GM23338 (cell line): ENCODE measurements at regions not wholly inside any gene's neighbourhood (a gene's known extent, or its start where the extent isn't known, plus 50 kb on each side); places are given as distances from the start of the nearest gene placed in this dataset.
A peak's percentile ranks its signal among the peaks of the same experiment; 100 is the strongest.

Source experiments
- ATAC-seq: fragments of 200-7000 bp; cut with Tn5 transposase; 3 replicates; pipeline ENCODE4 v1.9.1; 2020
- DNase-seq: peaks from one replicate; pipeline ENCODE4 v3.0.0-alpha.2; 2015; ENCODE audit warnings: low spot score
- H2AFZ ChIP-seq: fragments of 200-600 bp; sonication (generic); 2 replicates; pipeline ENCODE4 v1.8.0; 2016; ENCODE audit warnings: antibody characterized with exemption, mild to moderate bottlenecking, moderate library complexity
- H3F3A ChIP-seq: fragments of 200-600 bp; sonication (generic); replicated peaks from 2 replicates; pipeline ENCODE4 v1.8.0; 2017; ENCODE audit warnings: antibody characterized with exemption, mixed run types, low read depth
- H3K27ac ChIP-seq: fragments of 200-600 bp; sonication (generic); 2 replicates; pipeline ENCODE4 v1.6.1; 2016; ENCODE audit warnings: low read depth
- H3K27me3 ChIP-seq: fragments of 200-600 bp; sonication (generic); 2 replicates; pipeline ENCODE4 v1.8.0; 2016; ENCODE audit warnings: mild to moderate bottlenecking, mixed run types, moderate library complexity; ENCODE audit not compliant: insufficient read depth
- H3K36me3 ChIP-seq: fragments of 200-600 bp; sonication (generic); 2 replicates; pipeline ENCODE4 v1.8.0; 2016; ENCODE audit warnings: mild to moderate bottlenecking; ENCODE audit not compliant: insufficient read depth
- H3K4me1 ChIP-seq: fragments of 200-600 bp; sonication (generic); 2 replicates; pipeline ENCODE4 v1.8.0; 2016; ENCODE audit warnings: mild to moderate bottlenecking, moderate library complexity; ENCODE audit not compliant: insufficient read depth
- H3K4me2 ChIP-seq: fragments of 200-600 bp; sonication (generic); 2 replicates; pipeline ENCODE4 v1.7.1; 2017; ENCODE audit warnings: mixed run types
- H3K4me3 ChIP-seq: fragments of 200-600 bp; sonication (generic); 2 replicates; pipeline ENCODE4 v1.6.1; 2016; ENCODE audit warnings: mixed run types
- H3K79me2 ChIP-seq: fragments of 200-600 bp; sonication (generic); replicated peaks from 2 replicates; pipeline ENCODE4 v1.8.0; 2017; ENCODE audit warnings: mild to moderate bottlenecking; ENCODE audit not compliant: insufficient read depth
- H3K9me2 ChIP-seq: fragments of 200-600 bp; sonication (generic); 2 replicates; pipeline ENCODE4 v1.8.0; 2017; ENCODE audit not compliant: insufficient read depth
- H4K20me1 ChIP-seq: fragments of 200-600 bp; sonication (generic); replicated peaks from 2 replicates; pipeline ENCODE4 v1.8.0; 2017; ENCODE audit warnings: mild to moderate bottlenecking; ENCODE audit not compliant: insufficient read depth
- H3K27ac Mint-ChIP-seq: 2 replicates; pipeline ENCODE4 v1.8.0; 2020; ENCODE audit warnings: inconsistent platforms, mild to moderate bottlenecking, moderate library complexity, mixed read lengths
- H3K27me3 Mint-ChIP-seq: 3 replicates; pipeline ENCODE4 v1.8.0; 2022; ENCODE audit warnings: low read depth, mild to moderate bottlenecking, moderate library complexity, mixed read lengths, inconsistent platforms; ENCODE audit not compliant: insufficient read depth, poor library complexity
- H3K36me3 Mint-ChIP-seq: 3 replicates; pipeline ENCODE4 v1.8.0; 2021; ENCODE audit warnings: low read depth, mild to moderate bottlenecking, inconsistent platforms, moderate library complexity, mixed read lengths
- H3K4me1 Mint-ChIP-seq: 3 replicates; pipeline ENCODE4 v1.8.0; 2020; ENCODE audit warnings: mild to moderate bottlenecking, inconsistent platforms, mixed read lengths
- H3K4me3 Mint-ChIP-seq: 3 replicates; pipeline ENCODE4 v1.8.0; 2021; ENCODE audit warnings: moderate library complexity, mild to moderate bottlenecking, inconsistent platforms, mixed read lengths
- H3K9me3 Mint-ChIP-seq: 3 replicates; pipeline ENCODE4 v1.8.0; 2020; ENCODE audit warnings: moderate library complexity, mild to moderate bottlenecking, inconsistent platforms, mixed read lengths
- EZH2phosphoT487 ChIP-seq: fragments of 200-600 bp; sonication (generic); IDR thresholded peaks from one replicate; pipeline ENCODE4 v1.8.1; 2018; ENCODE audit warnings: antibody characterized with exemption; ENCODE audit not compliant: unreplicated experiment
- STAT1 ChIP-seq: IDR thresholded peaks from one replicate; pipeline ENCODE4 v1.6.1; 2016; ENCODE audit warnings: antibody characterized with exemption; ENCODE audit not compliant: unreplicated experiment
- ZNF462 ChIP-seq: fragments of 250-450 bp; sonication (Bioruptor Pico); IDR thresholded peaks from 2 replicates; pipeline ENCODE4 v1.5.0; 2020; ENCODE audit warnings: mild to moderate bottlenecking, moderate library complexity
- TF ChIP-seq, protein P1 (sequence below): IDR thresholded peaks from one replicate; pipeline ENCODE4 v1.6.1; 2018; ENCODE audit warnings: antibody characterized with exemption; ENCODE audit not compliant: unreplicated experiment
- TF ChIP-seq, protein P2 (sequence below), 2 experiments: fragments of 200-600 bp in 1 of 2; sonication (generic) in 1 of 2; conservative IDR thresholded peaks; 2 replicates each; pipeline versions ENCODE4 v1.5.1 to v1.6.1; 2016 to 2017; ENCODE audit warnings: antibody characterized with exemption in 2 of 2, low read depth in 2 of 2, mild to moderate bottlenecking in 2 of 2, moderate library complexity in 1 of 2

DNA sequence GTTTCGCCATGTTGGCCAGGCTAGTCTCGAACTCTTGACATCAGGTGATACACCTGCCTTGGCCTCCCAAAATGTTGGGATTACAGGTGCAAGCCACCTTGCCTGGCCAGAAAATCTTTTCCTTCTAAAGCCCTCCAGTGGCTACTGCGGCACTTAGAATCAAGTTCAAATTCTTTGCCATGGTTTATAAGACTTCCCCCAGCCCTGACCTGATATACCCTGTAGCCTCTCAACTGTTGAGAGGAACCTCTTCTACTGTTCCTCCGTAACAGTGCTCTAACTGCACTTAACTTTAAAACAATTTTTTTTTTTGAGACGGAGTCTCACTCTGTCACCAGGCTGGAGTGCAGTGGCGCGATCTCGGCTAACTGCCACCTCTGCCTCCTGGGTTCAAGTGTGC is 235.6 kb downstream of the BCAS1 start (continued):
- TF ChIP-seq, protein P1, sequence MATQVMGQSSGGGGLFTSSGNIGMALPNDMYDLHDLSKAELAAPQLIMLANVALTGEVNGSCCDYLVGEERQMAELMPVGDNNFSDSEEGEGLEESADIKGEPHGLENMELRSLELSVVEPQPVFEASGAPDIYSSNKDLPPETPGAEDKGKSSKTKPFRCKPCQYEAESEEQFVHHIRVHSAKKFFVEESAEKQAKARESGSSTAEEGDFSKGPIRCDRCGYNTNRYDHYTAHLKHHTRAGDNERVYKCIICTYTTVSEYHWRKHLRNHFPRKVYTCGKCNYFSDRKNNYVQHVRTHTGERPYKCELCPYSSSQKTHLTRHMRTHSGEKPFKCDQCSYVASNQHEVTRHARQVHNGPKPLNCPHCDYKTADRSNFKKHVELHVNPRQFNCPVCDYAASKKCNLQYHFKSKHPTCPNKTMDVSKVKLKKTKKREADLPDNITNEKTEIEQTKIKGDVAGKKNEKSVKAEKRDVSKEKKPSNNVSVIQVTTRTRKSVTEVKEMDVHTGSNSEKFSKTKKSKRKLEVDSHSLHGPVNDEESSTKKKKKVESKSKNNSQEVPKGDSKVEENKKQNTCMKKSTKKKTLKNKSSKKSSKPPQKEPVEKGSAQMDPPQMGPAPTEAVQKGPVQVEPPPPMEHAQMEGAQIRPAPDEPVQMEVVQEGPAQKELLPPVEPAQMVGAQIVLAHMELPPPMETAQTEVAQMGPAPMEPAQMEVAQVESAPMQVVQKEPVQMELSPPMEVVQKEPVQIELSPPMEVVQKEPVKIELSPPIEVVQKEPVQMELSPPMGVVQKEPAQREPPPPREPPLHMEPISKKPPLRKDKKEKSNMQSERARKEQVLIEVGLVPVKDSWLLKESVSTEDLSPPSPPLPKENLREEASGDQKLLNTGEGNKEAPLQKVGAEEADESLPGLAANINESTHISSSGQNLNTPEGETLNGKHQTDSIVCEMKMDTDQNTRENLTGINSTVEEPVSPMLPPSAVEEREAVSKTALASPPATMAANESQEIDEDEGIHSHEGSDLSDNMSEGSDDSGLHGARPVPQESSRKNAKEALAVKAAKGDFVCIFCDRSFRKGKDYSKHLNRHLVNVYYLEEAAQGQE = no peak
- TF ChIP-seq, protein P2, sequence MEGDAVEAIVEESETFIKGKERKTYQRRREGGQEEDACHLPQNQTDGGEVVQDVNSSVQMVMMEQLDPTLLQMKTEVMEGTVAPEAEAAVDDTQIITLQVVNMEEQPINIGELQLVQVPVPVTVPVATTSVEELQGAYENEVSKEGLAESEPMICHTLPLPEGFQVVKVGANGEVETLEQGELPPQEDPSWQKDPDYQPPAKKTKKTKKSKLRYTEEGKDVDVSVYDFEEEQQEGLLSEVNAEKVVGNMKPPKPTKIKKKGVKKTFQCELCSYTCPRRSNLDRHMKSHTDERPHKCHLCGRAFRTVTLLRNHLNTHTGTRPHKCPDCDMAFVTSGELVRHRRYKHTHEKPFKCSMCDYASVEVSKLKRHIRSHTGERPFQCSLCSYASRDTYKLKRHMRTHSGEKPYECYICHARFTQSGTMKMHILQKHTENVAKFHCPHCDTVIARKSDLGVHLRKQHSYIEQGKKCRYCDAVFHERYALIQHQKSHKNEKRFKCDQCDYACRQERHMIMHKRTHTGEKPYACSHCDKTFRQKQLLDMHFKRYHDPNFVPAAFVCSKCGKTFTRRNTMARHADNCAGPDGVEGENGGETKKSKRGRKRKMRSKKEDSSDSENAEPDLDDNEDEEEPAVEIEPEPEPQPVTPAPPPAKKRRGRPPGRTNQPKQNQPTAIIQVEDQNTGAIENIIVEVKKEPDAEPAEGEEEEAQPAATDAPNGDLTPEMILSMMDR (conservative IDR thresholded peaks at IDR 0.05; ENCODE audit: low read depth in 2 of 2) = no peak
- TF ChIP-seq EZH2phosphoT487 = no peak
- TF ChIP-seq STAT1 = no peak

DNA sequence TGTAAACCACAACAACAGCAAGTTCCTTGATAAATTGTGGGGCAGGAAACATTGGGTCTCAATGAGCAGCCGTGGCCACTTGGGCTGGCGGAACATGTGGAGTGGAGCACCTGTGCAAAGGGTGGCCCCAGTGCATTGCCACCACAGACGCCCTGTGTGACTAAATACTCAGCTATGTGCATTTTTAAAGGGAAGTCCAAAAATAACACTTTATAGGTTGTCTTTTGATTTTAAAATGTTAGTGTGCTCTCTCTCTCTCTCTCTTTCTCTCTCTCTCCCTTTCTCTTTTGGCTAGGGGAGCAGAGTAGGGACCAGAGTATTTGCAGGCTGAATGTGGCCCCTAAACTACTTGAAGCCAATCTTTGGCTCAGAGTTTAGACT is 236.3 kb downstream of the BCAS1 start:
- no peaks in the 10 kb centered on the region for H3K27me3 Mint-ChIP-seq
- Histone ChIP-seq H3K36me3 (no peaks in the 10 kb centered on the region), H3K4me3 (no peak overlapping the region), H3K4me1 (peaks cover 15% of the 10 kb centered on the region), H2AFZ (peak overlapping the region; percentile 70; the same call in 1 of the 2 replicates), H3K27ac (no peak overlapping the region), H3K27me3 (no peaks in the 10 kb centered on the region), H3F3A (0 out of 2 replicates have a peak, but pooled peaks cover 4% of the 10 kb centered on the region), H3K79me2 (no peaks in the 10 kb centered on the region), H3K9me2 (peaks cover 8% of the 10 kb centered on the region; the same call in 1 of the 2 replicates), H3K4me2 (no peak overlapping the region), H4K20me1 (no peaks in the 10 kb centered on the region)
- no peak overlapping the region for H3K27ac Mint-ChIP-seq
- peaks cover 13% of the 10 kb centered on the region for H3K4me1 Mint-ChIP-seq
- no peak for DNase-seq
- no peak overlapping the region for H3K4me3 Mint-ChIP-seq
- peaks cover 4% of the 10 kb centered on the region for H3K36me3 Mint-ChIP-seq
- TF ChIP-seq ZNF462 (CRISPR knock-in tag) = no peak
- H3K9me3 Mint-ChIP-seq = peaks cover 11% of the 10 kb centered on the region
- no peak for ATAC-seq
